ENCODE measurements at regions not wholly inside any gene's neighbourhood (a gene's known extent, or its start where the extent isn't known, plus 50 kb on each side); places are given as distances from the start of the nearest gene placed in this dataset.

DNA sequence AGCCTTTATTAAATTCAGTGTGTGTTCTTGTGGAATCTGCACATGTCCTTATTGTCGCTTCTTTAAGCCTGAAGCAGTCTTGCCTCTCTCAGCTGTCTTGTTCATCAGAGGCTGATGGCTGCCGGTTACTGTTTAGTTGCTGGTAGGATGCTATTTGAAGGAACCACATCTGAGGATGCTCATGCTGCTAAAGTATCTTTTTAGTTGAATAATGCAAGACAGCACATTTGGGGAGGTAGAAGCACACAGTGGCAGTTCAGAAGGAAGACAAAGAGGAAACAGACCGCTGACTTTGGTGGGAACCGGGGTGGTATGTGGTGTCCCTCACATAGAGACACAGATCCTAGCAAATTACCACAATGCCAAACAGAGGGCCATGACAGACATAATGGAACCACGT, 144.2 kb upstream of the HDDC2 start:
- TF ChIP-seq, protein P1, sequence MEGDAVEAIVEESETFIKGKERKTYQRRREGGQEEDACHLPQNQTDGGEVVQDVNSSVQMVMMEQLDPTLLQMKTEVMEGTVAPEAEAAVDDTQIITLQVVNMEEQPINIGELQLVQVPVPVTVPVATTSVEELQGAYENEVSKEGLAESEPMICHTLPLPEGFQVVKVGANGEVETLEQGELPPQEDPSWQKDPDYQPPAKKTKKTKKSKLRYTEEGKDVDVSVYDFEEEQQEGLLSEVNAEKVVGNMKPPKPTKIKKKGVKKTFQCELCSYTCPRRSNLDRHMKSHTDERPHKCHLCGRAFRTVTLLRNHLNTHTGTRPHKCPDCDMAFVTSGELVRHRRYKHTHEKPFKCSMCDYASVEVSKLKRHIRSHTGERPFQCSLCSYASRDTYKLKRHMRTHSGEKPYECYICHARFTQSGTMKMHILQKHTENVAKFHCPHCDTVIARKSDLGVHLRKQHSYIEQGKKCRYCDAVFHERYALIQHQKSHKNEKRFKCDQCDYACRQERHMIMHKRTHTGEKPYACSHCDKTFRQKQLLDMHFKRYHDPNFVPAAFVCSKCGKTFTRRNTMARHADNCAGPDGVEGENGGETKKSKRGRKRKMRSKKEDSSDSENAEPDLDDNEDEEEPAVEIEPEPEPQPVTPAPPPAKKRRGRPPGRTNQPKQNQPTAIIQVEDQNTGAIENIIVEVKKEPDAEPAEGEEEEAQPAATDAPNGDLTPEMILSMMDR (conservative IDR thresholded peaks at IDR 0.05; ENCODE audit: low read depth, low read length) = no peak
- TF ChIP-seq EZH2 (IDR thresholded peaks at IDR 0.05; ENCODE audit: low read length, unreplicated experiment) = no peak

Measured in PC-3 (cell line).